Ascending aorta (tissue), 2 donors: ENCODE measurements at regions not wholly inside any gene's neighbourhood (a gene's known extent, or its start where the extent isn't known, plus 50 kb on each side); places are given as distances from the start of the nearest gene placed in this dataset.

Experiments used
- DNase-seq, 2 donors: peaks; one replicate each; pipeline ENCODE4 v3.0.0-alpha.2; 2019; ENCODE audit warnings: low spot score in 2 of 2
- H3K27ac ChIP-seq, 2 donors: fragments of 200-600 bp; sonication (generic); one replicate each; pipeline ENCODE4 v1.5.1; 2016 to 2017; ENCODE audit warnings: mild to moderate bottlenecking in 1 of 2
- H3K27me3 ChIP-seq: fragments of 200-600 bp; sonication (generic); one replicate; pipeline ENCODE4 v1.5.1; 2017
- H3K36me3 ChIP-seq, 2 donors: fragments of 200-600 bp; sonication (generic); one replicate each; pipeline ENCODE4 v1.5.1; 2016
- H3K4me1 ChIP-seq, 2 donors: fragments of 200-600 bp; sonication (generic); one replicate each; pipeline ENCODE4 v1.5.1; 2016 to 2017; ENCODE audit warnings: mild to moderate bottlenecking in 1 of 2
- H3K4me3 ChIP-seq, 2 donors: fragments of 200-600 bp; sonication (generic); one replicate each; pipeline ENCODE4 v1.5.1; 2016 to 2017; ENCODE audit warnings: mild to moderate bottlenecking in 1 of 2
- H3K9me3 ChIP-seq, 2 donors: fragments of 200-600 bp; sonication (generic); one replicate each; pipeline ENCODE4 v1.5.1; 2016
- intact Hi-C: fragments of 100-400 bp; cut with DNase I; formaldehyde crosslinking; loops from one replicate; pipeline ENCODE4 v1.15.1; 2023
- TF ChIP-seq, protein P1 (sequence below), 3 experiments: fragments of 200-600 bp in 2 of 3; fragments of 450-650 bp in 1 of 3; sonication (generic) in 2 of 3; IDR thresholded peaks; one replicate each; pipeline ENCODE4 v1.5.1; 2016 to 2019; ENCODE audit warnings: antibody characterized with exemption in 3 of 3, mild to moderate bottlenecking in 1 of 3, moderate library complexity in 1 of 3

DNA sequence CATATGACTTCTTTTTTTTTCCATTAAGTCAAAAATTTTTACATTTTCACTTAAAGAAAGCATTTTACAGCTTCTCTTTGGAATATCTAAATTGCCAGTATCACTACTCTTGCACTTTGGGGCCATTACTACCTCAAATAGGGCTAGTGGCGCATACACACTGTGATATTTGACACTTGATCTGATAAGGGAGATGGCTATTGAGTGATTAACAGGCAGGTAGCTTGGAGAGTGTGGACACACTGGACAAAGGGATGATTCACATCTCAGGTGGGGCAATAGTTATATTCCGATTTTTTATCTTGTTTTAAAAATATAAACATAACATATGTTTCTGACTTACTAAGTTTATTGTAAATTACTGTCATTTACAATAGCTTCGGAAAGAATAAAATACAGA lies 2219.9 kb downstream of the LRRC4C start:
- no peaks in the 10 kb centered on the region for H3K27me3 ChIP-seq
- H3K27ac ChIP-seq, result no peak overlapping the region
- intact Hi-C loops, result no loop called here
- H3K4me1 ChIP-seq, result no peaks in the 10 kb centered on the region
- H3K36me3 ChIP-seq, result no peaks in the 10 kb centered on the region
- TF ChIP-seq, protein P1, sequence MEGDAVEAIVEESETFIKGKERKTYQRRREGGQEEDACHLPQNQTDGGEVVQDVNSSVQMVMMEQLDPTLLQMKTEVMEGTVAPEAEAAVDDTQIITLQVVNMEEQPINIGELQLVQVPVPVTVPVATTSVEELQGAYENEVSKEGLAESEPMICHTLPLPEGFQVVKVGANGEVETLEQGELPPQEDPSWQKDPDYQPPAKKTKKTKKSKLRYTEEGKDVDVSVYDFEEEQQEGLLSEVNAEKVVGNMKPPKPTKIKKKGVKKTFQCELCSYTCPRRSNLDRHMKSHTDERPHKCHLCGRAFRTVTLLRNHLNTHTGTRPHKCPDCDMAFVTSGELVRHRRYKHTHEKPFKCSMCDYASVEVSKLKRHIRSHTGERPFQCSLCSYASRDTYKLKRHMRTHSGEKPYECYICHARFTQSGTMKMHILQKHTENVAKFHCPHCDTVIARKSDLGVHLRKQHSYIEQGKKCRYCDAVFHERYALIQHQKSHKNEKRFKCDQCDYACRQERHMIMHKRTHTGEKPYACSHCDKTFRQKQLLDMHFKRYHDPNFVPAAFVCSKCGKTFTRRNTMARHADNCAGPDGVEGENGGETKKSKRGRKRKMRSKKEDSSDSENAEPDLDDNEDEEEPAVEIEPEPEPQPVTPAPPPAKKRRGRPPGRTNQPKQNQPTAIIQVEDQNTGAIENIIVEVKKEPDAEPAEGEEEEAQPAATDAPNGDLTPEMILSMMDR (IDR thresholded peaks at IDR 0.05), result no peak
- no peak for DNase-seq
- no peak overlapping the region for H3K4me3 ChIP-seq
- no peaks in the 10 kb centered on the region for H3K9me3 ChIP-seq

DNA sequence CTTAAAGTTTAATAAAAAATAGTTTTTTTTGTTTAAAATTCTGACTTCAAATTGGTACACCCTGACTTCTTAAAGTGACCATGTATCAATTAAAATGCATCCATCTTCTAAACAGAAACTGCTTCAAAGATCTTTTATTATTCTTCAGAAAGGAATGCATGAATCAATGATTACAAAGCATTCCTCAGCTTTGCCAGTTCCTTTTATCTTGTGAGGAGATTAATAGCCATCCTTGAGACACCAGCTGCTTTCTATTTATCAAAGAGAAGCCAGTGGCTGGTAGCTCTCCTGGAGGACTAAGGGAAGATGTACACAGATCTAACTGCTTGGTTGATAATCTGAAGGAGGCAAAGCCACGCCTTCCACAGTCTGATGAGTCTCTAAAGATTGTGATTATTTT lies 2222.5 kb downstream of the LRRC4C start:
- Histone ChIP-seq H3K9me3 (no peaks in the 10 kb centered on the region), H3K27ac (no peak overlapping the region), H3K4me1 (no peaks in the 10 kb centered on the region), H3K36me3 (no peaks in the 10 kb centered on the region), H3K27me3 (no peaks in the 10 kb centered on the region), H3K4me3 (no peak overlapping the region)
- no peak for DNase-seq
- intact Hi-C loops, result no loop called here
- TF ChIP-seq, protein P1 (IDR thresholded peaks at IDR 0.05), result no peak

DNA sequence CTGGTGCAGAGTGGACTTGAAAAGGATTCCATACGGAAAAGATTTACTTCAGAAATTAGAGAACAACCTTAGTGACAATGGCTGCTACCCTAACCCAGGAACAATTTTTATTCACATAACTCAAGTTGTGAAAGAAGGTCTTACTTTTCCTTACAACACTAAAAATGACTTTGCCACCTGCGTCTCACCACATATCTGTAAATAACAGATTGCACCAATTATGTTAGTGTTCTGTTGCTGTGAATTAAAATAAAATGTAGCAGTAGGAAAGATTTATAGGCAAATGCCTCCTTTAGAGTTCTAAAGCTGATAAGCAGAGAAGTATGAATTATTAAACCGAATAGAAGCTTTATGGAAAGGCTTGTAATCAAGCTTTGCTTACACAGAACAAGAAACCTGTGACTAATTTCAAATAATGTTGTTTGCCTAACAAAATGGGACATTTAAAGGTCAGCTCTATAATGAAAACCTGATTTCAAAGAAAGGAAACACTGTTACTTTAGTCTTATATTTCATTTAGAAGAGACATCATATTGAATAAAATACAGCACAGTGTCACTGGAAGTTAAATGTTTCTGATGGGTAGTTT lies 2237.8 kb downstream of the LRRC4C start:
- H3K27ac ChIP-seq, result no peak overlapping the region
- no peaks in the 10 kb centered on the region for H3K9me3 ChIP-seq
- intact Hi-C loops, result no loop called here
- no peak for DNase-seq
- no peak overlapping the region for H3K4me3 ChIP-seq
- H3K36me3 ChIP-seq, result no peaks in the 10 kb centered on the region
- TF ChIP-seq, protein P1 (IDR thresholded peaks at IDR 0.05), result no peak
- no peaks in the 10 kb centered on the region for H3K4me1 ChIP-seq
- no peaks in the 10 kb centered on the region for H3K27me3 ChIP-seq

DNA sequence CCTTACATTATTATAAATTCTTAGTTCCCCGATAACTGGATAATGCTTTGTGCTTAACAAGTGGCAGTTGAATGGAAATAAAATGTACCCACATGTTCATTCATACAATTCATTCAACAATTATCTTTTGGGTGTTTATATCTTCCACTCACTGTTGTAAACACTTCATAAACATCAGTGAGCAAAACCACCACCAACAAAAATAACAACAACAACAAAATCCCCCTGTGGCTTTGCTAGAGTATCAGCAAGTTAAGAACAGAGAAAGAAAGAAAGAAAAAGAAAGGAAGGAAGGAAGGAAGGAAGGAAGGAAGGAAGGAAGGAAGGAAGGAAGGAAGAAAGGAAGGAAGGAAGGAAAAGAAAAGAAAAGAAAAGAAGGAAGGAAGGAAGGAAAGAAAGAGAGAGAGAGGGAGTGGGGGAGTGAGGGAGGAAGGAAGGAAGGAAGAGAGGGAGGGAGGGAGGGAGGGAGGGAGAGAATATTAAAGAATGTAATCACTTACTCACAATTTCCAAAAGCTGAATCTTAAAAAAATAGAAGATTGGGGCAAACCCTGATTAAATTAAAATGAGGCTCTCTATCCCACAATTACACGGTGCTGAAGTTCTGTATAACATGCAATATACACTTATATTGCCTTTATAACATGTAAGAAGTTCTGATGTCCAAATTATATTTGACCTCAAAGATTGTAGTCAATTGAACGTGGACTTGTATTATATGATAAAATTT lies 2238.8 kb downstream of the LRRC4C start:
- no peaks in the 10 kb centered on the region for H3K4me1 ChIP-seq
- no peaks in the 10 kb centered on the region for H3K36me3 ChIP-seq
- DNase-seq, result no peak
- no peak overlapping the region for H3K4me3 ChIP-seq
- no peaks in the 10 kb centered on the region for H3K27me3 ChIP-seq
- H3K9me3 ChIP-seq, result no peaks in the 10 kb centered on the region
- TF ChIP-seq, protein P1 (IDR thresholded peaks at IDR 0.05), result no peak
- H3K27ac ChIP-seq, result no peak overlapping the region
- intact Hi-C loops, result no loop called here

DNA sequence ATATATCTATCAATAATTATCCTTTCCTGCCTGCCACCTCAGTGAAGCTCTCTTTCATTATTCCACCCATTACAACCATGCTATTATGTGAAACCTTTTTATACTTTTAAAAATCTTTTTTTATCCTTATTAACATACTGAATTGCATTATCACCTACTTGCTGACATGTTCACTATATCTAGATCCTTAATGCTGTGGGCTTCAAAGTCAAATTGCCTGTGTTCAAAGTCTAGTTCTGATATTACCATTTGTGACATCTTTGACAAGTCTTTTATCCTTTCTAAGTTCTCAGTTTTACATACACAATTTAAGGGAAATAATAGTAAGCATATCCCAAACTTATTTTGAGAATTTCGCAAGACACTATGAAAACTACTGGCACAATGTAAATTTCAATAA lies 2239.4 kb downstream of the LRRC4C start:
- Histone ChIP-seq H3K27ac (no peak overlapping the region), H3K27me3 (no peaks in the 10 kb centered on the region), H3K36me3 (no peaks in the 10 kb centered on the region), H3K4me3 (no peak overlapping the region), H3K4me1 (no peaks in the 10 kb centered on the region), H3K9me3 (no peaks in the 10 kb centered on the region)
- intact Hi-C loops, result no loop called here
- TF ChIP-seq, protein P1 (IDR thresholded peaks at IDR 0.05), result no peak
- DNase-seq, result no peak
